ENCODE measurements at regions not wholly inside any gene's neighbourhood (a gene's known extent, or its start where the extent isn't known, plus 50 kb on each side); places are given as distances from the start of the nearest gene placed in this dataset.

DNA sequence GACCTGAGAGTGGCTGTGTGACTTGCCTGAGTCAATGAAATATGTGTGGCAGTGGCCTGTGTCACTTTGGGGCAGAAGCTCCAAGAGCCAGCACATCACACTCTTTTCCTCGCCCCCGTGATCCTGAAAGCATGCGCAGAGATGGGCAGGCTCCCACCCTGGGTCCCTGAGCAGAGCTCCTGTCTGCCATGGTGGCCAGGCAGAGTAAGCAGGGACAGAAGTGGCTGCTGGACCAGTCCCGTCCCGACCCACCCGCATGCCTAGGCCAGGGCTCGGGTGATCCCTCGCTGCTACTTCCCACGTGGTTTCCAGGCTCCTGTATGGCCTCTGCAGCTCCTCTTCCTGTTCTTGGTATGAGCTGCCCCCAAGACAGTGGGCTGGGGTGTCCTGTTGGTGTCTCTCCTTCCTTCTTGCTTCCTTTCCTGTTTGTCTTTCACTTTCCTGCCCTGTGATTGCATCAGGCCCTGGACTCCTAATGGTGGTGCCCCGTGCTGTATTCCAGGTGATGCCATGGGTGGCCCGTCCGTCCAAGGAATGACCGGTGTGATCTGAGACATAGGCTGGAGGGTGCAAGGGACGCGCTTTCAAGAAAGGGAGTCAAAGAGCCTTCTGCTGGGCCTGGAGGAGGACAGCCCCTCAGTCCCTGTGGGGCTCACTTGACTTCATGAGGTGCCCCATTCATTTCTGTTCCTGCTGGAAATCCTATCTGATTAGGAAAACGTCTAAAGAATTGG lies 71.4 kb upstream of the SHH start:
- TF ChIP-seq, protein P1, sequence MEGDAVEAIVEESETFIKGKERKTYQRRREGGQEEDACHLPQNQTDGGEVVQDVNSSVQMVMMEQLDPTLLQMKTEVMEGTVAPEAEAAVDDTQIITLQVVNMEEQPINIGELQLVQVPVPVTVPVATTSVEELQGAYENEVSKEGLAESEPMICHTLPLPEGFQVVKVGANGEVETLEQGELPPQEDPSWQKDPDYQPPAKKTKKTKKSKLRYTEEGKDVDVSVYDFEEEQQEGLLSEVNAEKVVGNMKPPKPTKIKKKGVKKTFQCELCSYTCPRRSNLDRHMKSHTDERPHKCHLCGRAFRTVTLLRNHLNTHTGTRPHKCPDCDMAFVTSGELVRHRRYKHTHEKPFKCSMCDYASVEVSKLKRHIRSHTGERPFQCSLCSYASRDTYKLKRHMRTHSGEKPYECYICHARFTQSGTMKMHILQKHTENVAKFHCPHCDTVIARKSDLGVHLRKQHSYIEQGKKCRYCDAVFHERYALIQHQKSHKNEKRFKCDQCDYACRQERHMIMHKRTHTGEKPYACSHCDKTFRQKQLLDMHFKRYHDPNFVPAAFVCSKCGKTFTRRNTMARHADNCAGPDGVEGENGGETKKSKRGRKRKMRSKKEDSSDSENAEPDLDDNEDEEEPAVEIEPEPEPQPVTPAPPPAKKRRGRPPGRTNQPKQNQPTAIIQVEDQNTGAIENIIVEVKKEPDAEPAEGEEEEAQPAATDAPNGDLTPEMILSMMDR (IDR thresholded peaks at IDR 0.05; ENCODE audit: control extremely low read depth, extremely low read depth, low read depth, missing control alignments) = no peak
- no peak for DNase-seq (ENCODE audit: extremely low spot score)
- CTCF ChIA-PET = interaction anchor here (0.5 to 1.2 kb wide), 3 partner anchors 14 to 1468 kb away, joined by 3 to 4 read pairs (median 3); no protein-coding TSS in a partner anchor
- POLR2A ChIA-PET = no interaction called here

DNA sequence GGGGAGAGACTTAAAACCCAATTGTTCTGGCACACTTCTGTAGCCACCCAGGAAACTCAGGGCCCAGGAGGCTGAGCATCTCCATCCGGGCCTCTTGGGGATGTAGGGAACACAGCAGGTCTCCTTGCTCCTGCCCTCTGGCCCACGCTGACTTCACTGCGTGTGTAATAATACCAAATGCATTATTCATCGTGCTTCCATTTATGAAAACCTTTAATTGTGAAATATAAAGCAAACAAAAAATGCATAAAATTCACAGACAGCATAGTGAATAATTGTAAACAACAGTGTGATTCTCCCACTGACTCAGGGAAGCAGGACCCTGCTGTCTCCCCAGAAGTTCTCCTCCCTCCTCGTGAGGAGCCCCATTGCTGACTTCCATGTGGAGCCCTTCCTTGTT lies 70.3 kb upstream of the SHH start:
- POLR2A ChIA-PET = no interaction called here
- DNase-seq (ENCODE audit: extremely low spot score) = no peak
- CTCF ChIA-PET = no interaction called here
- TF ChIP-seq, protein P1 (IDR thresholded peaks at IDR 0.05; ENCODE audit: control extremely low read depth, extremely low read depth, low read depth, missing control alignments) = no peak

DNA sequence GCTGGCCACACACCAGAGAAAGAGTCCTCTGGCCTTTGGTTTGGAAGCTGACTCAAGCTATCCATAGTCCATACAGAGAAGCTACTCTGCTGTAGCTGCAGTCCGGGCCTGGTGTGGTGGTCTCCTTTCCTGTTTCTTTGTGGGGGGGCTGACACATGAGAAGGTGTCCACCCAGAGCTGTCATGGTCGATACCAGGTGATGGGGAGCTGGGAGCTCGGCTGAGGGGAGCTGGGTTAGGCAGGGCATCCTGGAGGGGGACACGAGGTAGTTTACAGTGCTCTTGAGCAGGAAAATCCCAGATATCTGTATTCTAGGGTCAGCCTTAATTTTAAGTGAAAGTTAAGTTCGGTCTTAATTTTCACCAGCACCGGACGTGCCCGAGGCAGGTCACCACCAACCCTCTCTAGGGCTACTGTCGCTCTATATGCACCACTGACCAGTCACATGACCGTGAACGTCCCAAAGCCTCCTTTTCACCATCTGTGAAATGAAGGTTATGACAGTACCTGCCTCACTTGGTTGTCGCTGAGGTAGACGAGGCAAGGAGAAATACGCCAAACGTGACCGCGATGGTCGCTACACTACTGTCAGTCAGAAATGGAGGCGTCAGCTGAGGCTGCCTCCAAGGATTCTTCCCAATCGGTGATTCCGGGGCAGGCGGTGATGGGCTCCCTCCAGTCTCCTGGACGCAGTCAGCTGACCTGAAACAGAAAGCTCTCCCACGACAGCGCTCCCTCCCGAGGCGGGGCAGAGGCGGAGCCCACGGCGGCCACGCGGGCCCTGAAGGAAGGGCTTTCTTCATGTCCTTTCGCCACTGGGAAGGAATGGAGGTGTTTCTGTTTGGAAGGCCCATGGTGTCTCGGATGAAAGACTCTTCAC lies 69.4 kb upstream of the SHH start:
- no peak for DNase-seq (ENCODE audit: extremely low spot score)
- ChIA-PET POLR2A (no interaction called here), CTCF (no interaction called here)
- TF ChIP-seq, protein P1 (IDR thresholded peaks at IDR 0.05; ENCODE audit: control extremely low read depth, extremely low read depth, low read depth, missing control alignments) = no peak

DNA sequence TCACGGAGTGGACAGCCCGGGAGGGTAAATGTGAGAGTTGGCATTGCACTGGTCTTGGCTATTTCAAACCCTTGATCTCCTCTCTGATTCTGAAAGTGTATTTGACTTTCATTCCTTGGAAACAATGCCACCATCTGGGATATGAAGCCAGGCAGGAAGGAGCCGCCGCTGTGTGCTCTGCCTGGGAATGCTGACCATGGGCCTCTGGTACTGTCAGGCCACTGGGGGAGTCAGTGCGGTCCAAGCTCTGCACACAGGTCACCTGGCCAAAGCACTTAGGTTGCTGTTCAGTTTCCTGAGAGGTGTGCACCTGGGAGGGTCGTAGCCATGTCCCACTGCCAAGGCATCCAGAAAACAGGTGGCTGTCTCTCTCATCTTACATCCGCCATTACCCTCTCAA lies 68.5 kb upstream of the SHH start:
- POLR2A ChIA-PET = no interaction called here
- no peak for DNase-seq (ENCODE audit: extremely low spot score)
- CTCF ChIA-PET = no interaction called here
- TF ChIP-seq, protein P1 (IDR thresholded peaks at IDR 0.05; ENCODE audit: control extremely low read depth, extremely low read depth, low read depth, missing control alignments) = no peak

DNA sequence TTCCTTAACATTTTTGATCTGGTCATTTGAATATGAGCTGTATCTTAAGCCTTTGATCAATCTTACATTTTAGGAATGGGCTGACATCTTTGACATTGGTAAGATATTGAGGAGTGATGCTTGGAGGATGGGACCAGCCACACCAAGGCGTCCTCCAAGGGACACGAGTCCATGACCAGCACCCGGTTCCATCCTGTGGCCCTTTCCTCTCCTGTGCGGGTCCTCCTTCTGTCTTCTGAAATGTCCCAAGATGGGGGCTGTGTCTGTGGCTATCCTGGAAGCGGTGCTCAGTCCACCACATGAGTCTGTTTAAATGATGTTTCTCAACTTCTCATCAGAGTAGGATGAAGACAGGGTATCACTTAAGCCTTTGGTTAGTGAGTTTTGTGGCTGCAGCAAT lies 67.3 kb upstream of the SHH start:
- POLR2A ChIA-PET = no interaction called here
- CTCF ChIA-PET = interaction anchor here (1.5 kb wide), 1 partner anchor 9 kb away, joined by 3 read pairs; no protein-coding TSS in a partner anchor

DNA sequence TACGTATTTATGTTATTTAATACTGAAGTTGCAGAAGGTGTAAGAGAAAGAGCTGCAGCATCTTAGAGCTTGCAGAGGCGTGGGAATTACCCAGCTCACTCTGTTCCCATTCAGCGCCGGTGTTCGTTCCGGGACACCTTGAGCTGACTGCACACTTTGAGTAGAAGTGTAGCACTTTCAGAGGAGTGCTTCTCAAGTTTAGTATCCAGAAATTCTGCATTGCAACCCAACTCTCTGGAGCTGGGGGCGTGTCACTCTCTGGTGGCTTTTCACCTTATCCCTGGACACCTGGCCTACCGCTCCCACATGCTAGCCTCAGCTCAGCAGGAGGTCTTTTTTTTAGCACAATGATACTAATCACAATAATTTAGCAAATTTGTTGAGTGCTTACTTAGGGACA lies 66.4 kb upstream of the SHH start:
- no peak for DNase-seq (ENCODE audit: extremely low spot score)
- TF ChIP-seq, protein P1 (IDR thresholded peaks at IDR 0.05; ENCODE audit: control extremely low read depth, extremely low read depth, low read depth, missing control alignments) = no peak
- ChIA-PET CTCF (interaction anchor here (0.9 to 1.5 kb wide), 2 partner anchors 8 to 22 kb away, joined by 3 read pairs; no protein-coding TSS in a partner anchor), POLR2A (no interaction called here)

More for the DNA sequence above, 67.3 kb upstream of the SHH start:
- DNase-seq (ENCODE audit: extremely low spot score) = no peak
- TF ChIP-seq, protein P1 (IDR thresholded peaks at IDR 0.05; ENCODE audit: control extremely low read depth, extremely low read depth, low read depth, missing control alignments) = no peak
